HG02870 (cell line): ENCODE measurements at regions not wholly inside any gene's neighbourhood (a gene's known extent, or its start where the extent isn't known, plus 50 kb on each side); places are given as distances from the start of the nearest gene placed in this dataset.
"Not testable (repeated sequence)": the region's sequence is repeated elsewhere in the genome, so short reads cannot be mapped to it uniquely, and the experiment has no call there.

Experiments
- ATAC-seq: cut with Tn5 transposase; IDR thresholded peaks from one replicate; pipeline ENCODE4 v1.9.1; 2021; ENCODE audit warnings: mild to moderate bottlenecking, moderate library complexity; ENCODE audit not compliant: unreplicated experiment

GRCh38 chr13:79936368-79937136, 404.4 kb downstream of the SPRY2 start:
- no peak for ATAC-seq

GRCh38 chr13:79935121-79935520, 405.8 kb downstream of the SPRY2 start:
- ATAC-seq: no peak

GRCh38 chr13:79933389-79933788, 407.5 kb downstream of the SPRY2 start:
- no peak for ATAC-seq

DNA sequence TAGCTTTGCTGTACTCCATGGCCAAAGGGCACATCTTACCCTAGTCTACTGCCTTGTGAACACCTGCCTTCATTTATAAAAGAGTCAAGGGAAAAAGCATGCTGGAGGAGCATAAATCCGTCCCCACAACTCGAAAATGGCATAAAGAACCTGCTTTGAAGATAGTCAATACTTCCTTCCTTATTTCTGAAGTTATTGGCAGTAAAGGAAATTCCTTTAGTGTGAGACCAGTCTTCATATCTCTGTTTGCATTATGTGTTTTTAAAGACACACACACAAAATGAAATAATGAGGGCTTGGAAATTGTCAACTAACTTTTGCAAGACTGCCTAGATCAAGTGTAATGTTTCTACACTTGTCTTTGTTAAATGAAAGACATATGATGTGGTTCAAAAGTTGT, 408.4 kb downstream of the SPRY2 start:
- ATAC-seq: no peak

DNA sequence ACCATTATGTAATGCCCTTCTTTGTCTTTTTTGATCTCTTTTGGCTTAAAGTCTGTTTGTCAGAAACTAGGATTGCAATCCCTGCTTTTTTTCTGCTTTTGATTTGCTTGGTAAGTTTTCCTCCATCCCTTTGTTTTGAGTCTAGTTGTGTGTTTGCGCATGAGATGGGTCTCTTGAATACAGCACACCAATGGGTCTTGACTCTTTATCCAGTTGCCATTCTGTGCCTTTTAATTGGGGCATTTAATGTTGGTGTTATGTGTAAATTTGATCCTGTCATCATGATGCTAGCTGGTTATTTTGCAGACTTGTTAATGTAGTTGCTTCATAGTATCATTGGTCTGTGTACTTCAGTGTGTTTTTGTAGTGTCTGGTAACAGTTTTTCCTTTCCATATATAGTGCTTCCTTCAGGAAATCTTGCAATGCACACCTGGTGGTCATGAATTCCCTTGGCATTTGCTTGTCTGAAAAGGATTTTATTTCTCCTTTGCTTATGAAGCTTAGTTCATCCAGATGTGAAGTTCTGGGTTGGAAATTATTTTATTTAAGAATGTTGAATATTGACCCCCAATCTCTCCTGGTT, 416.9 kb downstream of the SPRY2 start:
- not testable (repeated sequence) for ATAC-seq

GRCh38 chr13:79919091-79919490, 421.8 kb downstream of the SPRY2 start:
- no peak for ATAC-seq

DNA sequence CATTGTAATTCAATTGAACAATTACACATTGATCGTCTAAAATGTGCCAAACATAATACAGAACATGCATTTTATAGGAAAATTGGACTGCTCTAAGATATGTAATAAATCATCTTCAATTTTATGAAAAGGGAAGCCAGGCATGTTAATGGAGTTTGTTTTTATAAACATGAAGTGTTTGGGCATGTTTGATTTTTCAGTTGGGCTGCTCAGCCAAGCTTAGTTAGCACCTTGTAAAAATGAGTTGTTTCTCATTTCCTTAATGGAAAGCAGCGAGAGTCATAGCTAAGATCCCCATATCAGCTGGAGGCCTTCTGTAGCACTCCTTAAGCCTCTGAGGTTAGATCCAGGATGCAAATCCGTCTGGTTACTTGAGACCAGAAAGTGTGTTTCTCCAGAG, 422.3 kb downstream of the SPRY2 start:
- no peak for ATAC-seq

DNA sequence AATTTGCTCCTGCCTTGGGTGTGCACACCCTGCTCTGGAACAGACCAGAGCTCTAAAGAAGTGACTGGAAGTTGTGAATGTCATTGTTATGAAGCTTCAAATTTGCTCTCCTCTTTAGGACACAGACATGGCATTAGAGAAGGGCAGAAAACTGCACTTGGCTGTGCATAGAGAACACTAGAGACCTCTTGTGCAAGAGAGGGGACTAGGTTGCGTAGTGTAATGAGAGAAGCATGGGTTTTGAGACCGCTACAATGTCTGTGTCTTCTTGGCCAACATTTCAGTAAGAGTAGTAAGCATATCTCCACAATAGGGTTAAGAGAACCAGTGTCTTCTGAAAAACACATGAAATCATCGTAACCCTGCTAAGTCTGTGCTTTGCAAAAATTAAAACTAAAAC, 423.3 kb downstream of the SPRY2 start:
- no peak for ATAC-seq

- ATAC-seq: no peak
These were observed 425.7 kb downstream of the SPRY2 start for GRCh38 chr13:79915114-79915811.

GRCh38 chr13:79913141-79913827, 427.6 kb downstream of the SPRY2 start:
- ATAC-seq: no peak

- no peak for ATAC-seq
These were observed 428.5 kb downstream of the SPRY2 start for GRCh38 chr13:79912403-79912802.

GRCh38 chr13:79910875-79911540, 429.9 kb downstream of the SPRY2 start:
- ATAC-seq: no peak

DNA sequence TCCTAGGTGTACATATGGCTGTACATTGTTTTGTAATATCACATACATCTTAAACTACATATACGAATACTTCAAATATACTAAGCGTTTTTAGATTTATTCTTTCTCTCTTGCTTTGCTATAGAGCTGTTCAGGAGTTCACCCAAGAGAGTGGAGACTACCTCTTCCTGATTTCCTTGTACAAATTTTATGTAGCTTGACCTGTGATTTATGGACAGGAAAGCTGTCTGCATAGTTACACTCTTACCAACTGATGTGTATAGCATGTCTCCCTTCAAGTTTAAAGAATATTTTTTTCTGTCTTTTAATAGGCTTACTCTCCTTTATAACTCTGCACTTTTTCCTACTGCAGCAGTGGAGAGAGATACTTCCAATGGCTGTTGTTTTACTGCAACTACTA, 428.7 kb downstream of the NDFIP2 start:
- no peak for ATAC-seq

- no peak for ATAC-seq
These were observed 427.4 kb downstream of the NDFIP2 start for GRCh38 chr13:79908381-79908780.

DNA sequence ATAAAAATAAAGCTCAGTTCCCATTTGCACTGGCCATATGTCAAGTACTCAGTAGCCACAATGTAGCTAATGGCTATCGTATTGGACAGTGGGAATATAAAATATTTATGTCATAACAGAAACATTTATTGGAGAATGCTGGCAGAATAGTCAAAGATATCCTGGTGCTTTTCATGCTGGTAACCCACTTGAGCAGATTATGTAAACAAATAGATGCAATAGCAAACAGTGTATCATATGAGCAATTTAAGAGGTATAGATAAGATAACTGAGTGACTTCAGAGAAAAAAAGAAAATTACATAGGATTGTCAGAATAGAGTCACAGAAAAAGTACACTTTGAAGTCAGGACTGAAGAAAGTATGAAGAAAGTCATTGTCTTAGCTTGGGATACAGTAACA, 426.6 kb downstream of the NDFIP2 start:
- no peak for ATAC-seq

DNA sequence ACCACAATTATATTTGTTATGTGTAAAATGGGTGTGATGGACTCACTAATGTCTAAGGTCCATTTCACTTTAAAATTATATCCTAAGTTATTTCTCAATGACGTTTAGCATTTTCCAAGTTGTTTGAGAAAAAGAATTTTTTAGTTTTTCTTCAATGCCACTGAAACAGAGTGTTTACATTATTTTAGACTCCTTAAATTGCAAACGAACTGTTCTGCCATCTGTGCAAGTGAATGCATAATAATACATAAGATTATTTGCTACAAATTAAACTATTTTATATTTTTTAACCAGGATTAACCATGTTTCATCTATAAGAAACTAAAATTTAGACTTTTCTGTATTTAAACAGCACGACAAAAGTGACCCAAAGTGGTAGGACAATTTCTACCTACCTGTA, 425.4 kb downstream of the NDFIP2 start:
- ATAC-seq: no peak

DNA sequence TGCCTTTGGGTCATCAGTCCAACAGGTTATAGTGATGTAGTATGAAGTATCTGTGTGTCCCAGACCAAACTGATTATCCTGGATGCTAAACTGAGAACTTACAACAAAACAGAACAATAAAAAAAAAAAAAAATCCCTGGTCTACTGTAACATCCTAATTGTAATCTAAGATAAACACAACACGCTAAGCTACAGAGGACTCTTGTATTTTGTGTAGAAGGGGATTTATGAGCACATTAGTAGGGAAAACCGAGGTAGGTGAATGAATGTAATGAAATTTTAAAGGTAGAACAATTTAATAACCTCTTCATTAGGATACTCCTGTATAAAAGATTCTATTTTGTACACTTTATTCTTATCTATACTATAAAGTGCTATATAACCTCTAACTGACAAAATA, 424.1 kb downstream of the NDFIP2 start:
- no peak for ATAC-seq

DNA sequence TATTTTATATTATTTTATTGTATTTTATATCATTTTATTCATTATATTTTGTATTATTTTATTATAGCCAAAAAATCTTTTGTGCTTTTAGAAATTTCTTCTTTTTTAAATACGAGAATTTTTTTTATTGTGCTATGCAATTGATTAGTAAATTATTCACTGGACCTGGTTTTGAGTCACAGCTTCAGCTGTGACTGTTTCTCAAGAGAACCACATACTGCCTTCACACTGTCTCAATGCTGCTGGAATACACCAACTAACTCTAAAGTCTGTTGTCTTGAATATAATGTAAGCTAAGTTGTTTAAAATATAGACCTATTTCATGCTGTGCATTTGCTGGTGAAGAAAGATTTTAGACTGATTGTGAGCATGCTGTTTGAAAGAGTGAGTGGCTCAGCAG, 423.6 kb downstream of the NDFIP2 start:
- ATAC-seq: no peak

DNA sequence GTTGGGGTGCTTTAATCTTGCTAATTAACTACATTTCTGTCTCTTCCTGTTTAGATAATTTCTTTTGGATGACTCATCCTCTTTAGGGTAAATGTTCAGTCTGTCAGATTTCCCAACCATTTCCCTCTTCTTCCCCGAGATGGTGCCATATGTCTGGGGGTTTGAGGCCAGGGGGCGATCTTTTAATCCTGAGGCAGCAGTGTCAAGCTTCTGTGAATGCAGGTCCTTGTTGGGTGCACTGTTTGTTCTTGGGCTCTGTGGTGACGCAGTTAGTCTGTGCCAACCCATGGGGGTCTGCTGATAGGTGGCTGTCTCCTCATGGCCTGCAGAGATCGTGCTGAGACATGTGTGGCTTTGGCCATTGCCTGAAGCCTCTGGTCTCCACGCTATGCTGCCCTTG, 420.4 kb downstream of the NDFIP2 start:
- no peak for ATAC-seq

DNA sequence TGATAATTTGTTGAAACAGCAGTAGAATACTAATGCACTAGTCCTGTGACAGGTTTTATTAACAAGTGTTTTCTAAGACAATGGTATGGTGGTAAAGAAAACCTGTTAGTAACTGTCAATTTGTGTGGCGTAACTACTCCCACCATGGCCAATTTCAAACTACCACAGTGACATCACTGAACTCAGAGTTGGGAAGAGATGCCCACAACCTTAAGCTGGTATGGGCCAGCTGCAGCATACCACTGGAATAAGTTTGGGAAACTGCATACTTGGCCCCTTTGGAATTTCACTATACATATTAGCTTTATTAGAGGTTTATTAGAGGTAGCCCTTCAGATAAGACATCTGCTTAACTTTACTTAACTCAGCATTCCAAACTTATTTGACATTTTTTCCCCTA, 419.4 kb downstream of the NDFIP2 start:
- no peak for ATAC-seq

GRCh38 chr13:79898996-79899395, 418.0 kb downstream of the NDFIP2 start:
- ATAC-seq: no peak
